WTC11 (cell line): ENCODE measurements at regions not wholly inside any gene's neighbourhood (a gene's known extent, or its start where the extent isn't known, plus 50 kb on each side); places are given as distances from the start of the nearest gene placed in this dataset.

Source experiments
- ATAC-seq: fragments of 200-7000 bp; cut with Tn5 transposase; 2 replicates; pipeline ENCODE4 v1.10.0; 2021; ENCODE audit warnings: mild to moderate bottlenecking, moderate library complexity
- CTCF ChIA-PET: fragments of 300-600 bp; sonication (Branson Sonifier 250); formaldehyde crosslinking; loops from one replicate; lab custom pipeline; 2021; ENCODE audit warnings: antibody characterized with exemption; lab: Charles Lee
- POLR2A ChIA-PET: fragments of 350-600 bp; sonication (Branson Sonifier 250); formaldehyde crosslinking; loops from one replicate; lab custom pipeline; 2021; ENCODE audit warnings: antibody characterized with exemption; lab: Charles Lee
- DNase-seq: peaks from one replicate; pipeline ENCODE4 v3.0.0; 2021; ENCODE audit warnings: low spot score
- H3K27ac Mint-ChIP-seq: 2 replicates; pipeline ENCODE4 v1.8.0; 2021; ENCODE audit warnings: mixed read lengths
- H3K27me3 Mint-ChIP-seq: 2 replicates; pipeline ENCODE4 v1.8.0; 2021; ENCODE audit warnings: low read depth, mild to moderate bottlenecking, moderate library complexity, mixed read lengths
- H3K36me3 Mint-ChIP-seq: 2 replicates; pipeline ENCODE4 v1.8.0; 2021; ENCODE audit warnings: mixed read lengths
- H3K4me1 Mint-ChIP-seq: 2 replicates; pipeline ENCODE4 v1.8.0; 2022; ENCODE audit warnings: mixed read lengths
- H3K4me3 Mint-ChIP-seq: 2 replicates; pipeline ENCODE4 v1.8.0; 2021; ENCODE audit warnings: mild to moderate bottlenecking, moderate library complexity, mixed read lengths
- H3K9me3 Mint-ChIP-seq: 2 replicates; pipeline ENCODE4 v1.8.0; 2021; ENCODE audit warnings: mixed read lengths
- ATF1 ChIP-seq: sonication (generic); formaldehyde crosslinking; IDR thresholded peaks from 2 replicates; pipeline ENCODE4 v1.8.1; 2023; ENCODE audit warnings: mild to moderate bottlenecking, moderate library complexity, missing genetic modification reagents
- CREB1 ChIP-seq: sonication (generic); formaldehyde crosslinking; IDR thresholded peaks from 2 replicates; pipeline ENCODE4 v1.8.0; 2023; ENCODE audit warnings: mild to moderate bottlenecking, missing genetic modification reagents
- ELF4 ChIP-seq: sonication (generic); formaldehyde crosslinking; IDR thresholded peaks from 2 replicates; pipeline ENCODE4 v1.8.1; 2022; ENCODE audit warnings: low read depth, mild to moderate bottlenecking, moderate library complexity, missing genetic modification reagents
- GABPB1 ChIP-seq: sonication (generic); formaldehyde crosslinking; IDR thresholded peaks from 2 replicates; pipeline ENCODE4 v1.8.1; 2023; ENCODE audit warnings: mild to moderate bottlenecking, missing genetic modification reagents
- GRHL2 ChIP-seq: fragments of 250-450 bp; sonication (Bioruptor Pico); IDR thresholded peaks from 2 replicates; pipeline ENCODE4 v1.8.0; 2022; ENCODE audit warnings: mild to moderate bottlenecking, moderate library complexity; ENCODE audit not compliant: insufficient replicate concordance, severe bottlenecking
- HMGA2 ChIP-seq: fragments of 250-450 bp; sonication (Bioruptor Pico); IDR thresholded peaks from 2 replicates; pipeline ENCODE4 v1.4.0; 2021; ENCODE audit warnings: mild to moderate bottlenecking, moderate library complexity
- IRF1 ChIP-seq: sonication (generic); formaldehyde crosslinking; IDR thresholded peaks from 2 replicates; pipeline ENCODE4 v1.8.0; 2023; ENCODE audit warnings: missing genetic modification reagents
- IRF2 ChIP-seq: sonication (generic); formaldehyde crosslinking; IDR thresholded peaks from 2 replicates; pipeline ENCODE4 v1.8.0; 2022; ENCODE audit warnings: low read depth, missing genetic modification reagents, borderline replicate concordance
- JAZF1 ChIP-seq: fragments of 250-450 bp; sonication (Bioruptor Pico); IDR thresholded peaks from 2 replicates; pipeline ENCODE4 v1.9.0; 2021; ENCODE audit warnings: moderate library complexity, mild to moderate bottlenecking, inconsistent platforms
- KAT7 ChIP-seq: sonication (generic); formaldehyde crosslinking; IDR thresholded peaks from 2 replicates; pipeline ENCODE4 v1.8.1; 2023; ENCODE audit warnings: missing genetic modification reagents, mild to moderate bottlenecking, borderline replicate concordance
- MLX ChIP-seq: sonication (generic); formaldehyde crosslinking; IDR thresholded peaks from 2 replicates; pipeline ENCODE4 v1.8.1; 2023; ENCODE audit warnings: mild to moderate bottlenecking, missing genetic modification reagents, moderate library complexity
- NFE2L1 ChIP-seq: sonication (generic); formaldehyde crosslinking; IDR thresholded peaks from 2 replicates; pipeline ENCODE4 v1.8.1; 2023; ENCODE audit warnings: missing genetic modification reagents
- NR1H2 ChIP-seq: sonication (generic); formaldehyde crosslinking; IDR thresholded peaks from 2 replicates; pipeline ENCODE4 v1.9.0; 2021; ENCODE audit warnings: mild to moderate bottlenecking, moderate library complexity, missing genetic modification reagents
- OVOL2 ChIP-seq: fragments of 250-450 bp; sonication (Bioruptor Pico); IDR thresholded peaks from 2 replicates; pipeline ENCODE4 v1.9.0; 2021; ENCODE audit warnings: mild to moderate bottlenecking, borderline replicate concordance
- RORB ChIP-seq: fragments of 250-450 bp; sonication (Bioruptor Pico); IDR thresholded peaks from 2 replicates; pipeline ENCODE4 v1.9.0; 2021; ENCODE audit warnings: mild to moderate bottlenecking
- TEAD1 ChIP-seq: sonication (generic); formaldehyde crosslinking; IDR thresholded peaks from 2 replicates; pipeline ENCODE4 v1.8.0; 2022; ENCODE audit warnings: mild to moderate bottlenecking, missing genetic modification reagents
- ZBTB43 ChIP-seq: sonication (generic); formaldehyde crosslinking; IDR thresholded peaks from 2 replicates; pipeline ENCODE4 v1.8.1; 2023; ENCODE audit warnings: mild to moderate bottlenecking, missing genetic modification reagents
- ZNF121 ChIP-seq: sonication (generic); formaldehyde crosslinking; IDR thresholded peaks from 2 replicates; pipeline ENCODE4 v1.8.0; 2023; ENCODE audit warnings: missing genetic modification reagents
- ZNF219 ChIP-seq: sonication (generic); formaldehyde crosslinking; IDR thresholded peaks from 2 replicates; pipeline ENCODE4 v1.8.0; 2023; ENCODE audit warnings: missing genetic modification reagents, mild to moderate bottlenecking, borderline replicate concordance
- ZNF423 ChIP-seq: fragments of 250-450 bp; sonication (Bioruptor Pico); IDR thresholded peaks from 2 replicates; pipeline ENCODE4 v2.1.2; 2022; ENCODE audit warnings: mild to moderate bottlenecking, moderate library complexity
- ZNF425 ChIP-seq: fragments of 250-450 bp; sonication (Bioruptor Pico); conservative IDR thresholded peaks from 2 replicates; pipeline ENCODE4 v1.9.0; 2021; ENCODE audit warnings: mild to moderate bottlenecking
- TF ChIP-seq, protein P1 (sequence below): sonication (generic); formaldehyde crosslinking; IDR thresholded peaks from 2 replicates; pipeline ENCODE4 v1.8.1; 2022; ENCODE audit warnings: missing genetic modification reagents, borderline replicate concordance
- TF ChIP-seq, protein P2 (sequence below): sonication (generic); formaldehyde crosslinking; IDR thresholded peaks from 2 replicates; pipeline ENCODE4 v1.8.1; 2023; ENCODE audit warnings: mild to moderate bottlenecking, missing genetic modification reagents

DNA sequence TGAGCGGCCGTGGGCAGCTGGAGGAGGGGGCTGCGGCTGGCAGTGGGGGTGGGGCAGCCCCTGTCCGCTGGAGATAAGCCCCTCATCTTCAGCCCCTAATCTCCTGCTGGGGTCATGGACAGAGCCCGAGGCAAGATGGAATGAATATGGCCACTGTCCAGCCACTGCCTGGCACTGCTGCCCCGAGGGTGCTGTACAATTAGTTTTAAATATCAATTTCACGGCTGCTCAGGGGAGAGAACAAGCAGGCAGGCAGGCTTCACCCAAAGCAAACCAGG lies 64.1 kb upstream of the NKX1-1 start (continued):
- TF ChIP-seq, protein P1, sequence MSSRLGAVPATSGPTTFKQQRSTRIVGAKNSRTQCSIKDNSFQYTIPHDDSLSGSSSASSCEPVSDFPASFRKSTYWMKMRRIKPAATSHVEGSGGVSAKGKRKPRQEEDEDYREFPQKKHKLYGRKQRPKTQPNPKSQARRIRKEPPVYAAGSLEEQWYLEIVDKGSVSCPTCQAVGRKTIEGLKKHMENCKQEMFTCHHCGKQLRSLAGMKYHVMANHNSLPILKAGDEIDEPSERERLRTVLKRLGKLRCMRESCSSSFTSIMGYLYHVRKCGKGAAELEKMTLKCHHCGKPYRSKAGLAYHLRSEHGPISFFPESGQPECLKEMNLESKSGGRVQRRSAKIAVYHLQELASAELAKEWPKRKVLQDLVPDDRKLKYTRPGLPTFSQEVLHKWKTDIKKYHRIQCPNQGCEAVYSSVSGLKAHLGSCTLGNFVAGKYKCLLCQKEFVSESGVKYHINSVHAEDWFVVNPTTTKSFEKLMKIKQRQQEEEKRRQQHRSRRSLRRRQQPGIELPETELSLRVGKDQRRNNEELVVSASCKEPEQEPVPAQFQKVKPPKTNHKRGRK: no peak
- TF ChIP-seq NR1H2 (CRISPR knock-in tag) (no peak), IRF1 (CRISPR knock-in tag) (no peak), HMGA2 (CRISPR knock-in tag) (no peak), JAZF1 (CRISPR knock-in tag) (no peak), ZBTB43 (no peak), NFE2L1 (CRISPR knock-in tag) (no peak)
- TF ChIP-seq, all 79 proteins: peak for 0

GRCh38 chr4:1469607-1470392 lies 63.6 kb upstream of the NKX1-1 start:
- CTCF ChIA-PET: no interaction called here
- peak; percentile 9 for DNase-seq
- Mint-ChIP-seq H3K4me3 (no peak overlapping the region), H3K36me3 (peaks cover 5% of the 10 kb centered on the region; the same call in 1 of the 2 replicates), H3K27me3 (peaks cover 14% of the 10 kb centered on the region), H3K27ac (no peak overlapping the region), H3K9me3 (peaks cover 15% of the 10 kb centered on the region), H3K4me1 (no peaks in the 10 kb centered on the region)
- no peak for TF ChIP-seq JAZF1 (CRISPR knock-in tag)
- TF ChIP-seq ZNF121 (CRISPR knock-in tag): no peak
- TF ChIP-seq ZNF219: no peak
- no peak for TF ChIP-seq GABPB1 (CRISPR knock-in tag)
- TF ChIP-seq RORB (CRISPR knock-in tag): no peak
- no peak for TF ChIP-seq MLX
- no peak for TF ChIP-seq ATF1 (CRISPR knock-in tag)
- TF ChIP-seq ZNF423 (CRISPR knock-in tag): no peak
- no peak for TF ChIP-seq KAT7 (CRISPR knock-in tag)
- no peak for TF ChIP-seq CREB1 (CRISPR knock-in tag)
- TF ChIP-seq ELF4 (CRISPR knock-in tag): no peak
- no peak for TF ChIP-seq GRHL2 (CRISPR knock-in tag)
- ATAC-seq: no peak
- POLR2A ChIA-PET: no interaction called here

DNA sequence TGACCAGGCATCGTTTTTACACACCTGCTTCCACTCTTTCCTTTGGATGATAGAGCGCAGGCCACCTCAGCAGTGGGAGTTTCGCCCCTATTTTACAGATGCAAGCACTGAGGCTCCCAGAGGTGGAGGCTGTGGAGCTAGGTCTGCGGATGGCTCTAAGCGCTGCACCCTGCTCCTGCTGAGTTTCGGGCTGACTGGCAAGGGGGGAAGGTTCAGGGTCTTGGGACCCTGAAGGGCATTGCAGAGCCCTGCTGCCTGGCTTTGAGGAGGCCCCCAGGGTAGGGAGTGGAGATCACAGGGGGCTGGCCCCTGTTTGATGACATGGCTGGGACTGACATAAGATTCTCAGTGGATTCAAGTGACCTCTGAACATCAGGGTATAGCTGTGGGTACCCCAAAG lies 62.8 kb upstream of the NKX1-1 start:
- no peaks in the 10 kb centered on the region for H3K4me1 Mint-ChIP-seq
- DNase-seq: no peak
- ATAC-seq: no peak
- no peak overlapping the region for H3K27ac Mint-ChIP-seq
- POLR2A ChIA-PET: no interaction called here
- peaks cover 14% of the 10 kb centered on the region for H3K27me3 Mint-ChIP-seq
- CTCF ChIA-PET: no interaction called here
- H3K4me3 Mint-ChIP-seq: no peak overlapping the region
- peaks cover 15% of the 10 kb centered on the region for H3K9me3 Mint-ChIP-seq
- H3K36me3 Mint-ChIP-seq: peaks cover 5% of the 10 kb centered on the region; the same call in 1 of the 2 replicates
- TF ChIP-seq, protein P2, sequence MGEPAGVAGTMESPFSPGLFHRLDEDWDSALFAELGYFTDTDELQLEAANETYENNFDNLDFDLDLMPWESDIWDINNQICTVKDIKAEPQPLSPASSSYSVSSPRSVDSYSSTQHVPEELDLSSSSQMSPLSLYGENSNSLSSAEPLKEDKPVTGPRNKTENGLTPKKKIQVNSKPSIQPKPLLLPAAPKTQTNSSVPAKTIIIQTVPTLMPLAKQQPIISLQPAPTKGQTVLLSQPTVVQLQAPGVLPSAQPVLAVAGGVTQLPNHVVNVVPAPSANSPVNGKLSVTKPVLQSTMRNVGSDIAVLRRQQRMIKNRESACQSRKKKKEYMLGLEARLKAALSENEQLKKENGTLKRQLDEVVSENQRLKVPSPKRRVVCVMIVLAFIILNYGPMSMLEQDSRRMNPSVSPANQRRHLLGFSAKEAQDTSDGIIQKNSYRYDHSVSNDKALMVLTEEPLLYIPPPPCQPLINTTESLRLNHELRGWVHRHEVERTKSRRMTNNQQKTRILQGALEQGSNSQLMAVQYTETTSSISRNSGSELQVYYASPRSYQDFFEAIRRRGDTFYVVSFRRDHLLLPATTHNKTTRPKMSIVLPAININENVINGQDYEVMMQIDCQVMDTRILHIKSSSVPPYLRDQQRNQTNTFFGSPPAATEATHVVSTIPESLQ: no peak
- TF ChIP-seq ZBTB43: no peak
- no peak for TF ChIP-seq TEAD1
- TF ChIP-seq, protein P1: no peak
- TF ChIP-seq IRF2: no peak
- no peak for TF ChIP-seq OVOL2
- no peak for TF ChIP-seq JAZF1 (CRISPR knock-in tag)
- TF ChIP-seq ZNF425: no peak
